ENCODE measurements at regions not wholly inside any gene's neighbourhood (a gene's known extent, or its start where the extent isn't known, plus 50 kb on each side); places are given as distances from the start of the nearest gene placed in this dataset.

- Mint-ChIP-seq H3K4me1 (peaks cover 14% of the 10 kb centered on the region), H3K36me3 (ENCODE audit: low read depth) (no peaks in the 10 kb centered on the region), H3K4me3 (no peak overlapping the region), H3K27ac (no peak overlapping the region), H3K27me3 (ENCODE audit: insufficient read depth, low read depth, poor library complexity) (no peaks in the 10 kb centered on the region), H3K9me3 (no peaks in the 10 kb centered on the region; the same call in 2 of the 3 replicates)
- Histone ChIP-seq H2AFZ (no peak overlapping the region), H4K20me1 (replicated peaks; ENCODE audit: insufficient read depth) (no peaks in the 10 kb centered on the region), H3K79me2 (replicated peaks; ENCODE audit: insufficient read depth) (no peaks in the 10 kb centered on the region), H3K4me1 (ENCODE audit: insufficient read depth) (peaks cover 5% of the 10 kb centered on the region; the same call in 1 of the 2 replicates), H3K4me3 (no peak overlapping the region), H3F3A (replicated peaks; ENCODE audit: low read depth) (no peaks in the 10 kb centered on the region), H3K4me2 (no peak overlapping the region), H3K27me3 (ENCODE audit: insufficient read depth) (no peaks in the 10 kb centered on the region), H3K27ac (ENCODE audit: low read depth) (no peak overlapping the region; the same call in 1 of the 2 replicates), H3K9me2 (ENCODE audit: insufficient read depth) (peaks cover 10% of the 10 kb centered on the region; the same call in 1 of the 2 replicates), H3K36me3 (ENCODE audit: insufficient read depth) (no peaks in the 10 kb centered on the region)
- no peak for TF ChIP-seq EZH2 (IDR thresholded peaks at IDR 0.05; ENCODE audit: low read depth, unreplicated experiment)
- no peak for TF ChIP-seq EZH2phosphoT487 (IDR thresholded peaks at IDR 0.05; ENCODE audit: unreplicated experiment)
- no peak for TF ChIP-seq ZNF114 (CRISPR knock-in tag; IDR thresholded peaks at IDR 0.05)
- no peak for TF ChIP-seq NANOG (IDR thresholded peaks at IDR 0.05; ENCODE audit: borderline replicate concordance)
- TF ChIP-seq POLR2AphosphoS5 (IDR thresholded peaks at IDR 0.05; ENCODE audit: low read depth), result no peak
- TF ChIP-seq ZNF331 (CRISPR knock-in tag; IDR thresholded peaks at IDR 0.05; ENCODE audit: low read depth), result no peak
- no peak for TF ChIP-seq STAT1 (IDR thresholded peaks at IDR 0.05; ENCODE audit: unreplicated experiment)
- TF ChIP-seq REST (IDR thresholded peaks at IDR 0.05; ENCODE audit: unreplicated experiment), result no peak
- no peak for TF ChIP-seq CREB1 (CRISPR knock-in tag; IDR thresholded peaks at IDR 0.05; ENCODE audit: low read depth)
- TF ChIP-seq ZNF462 (CRISPR knock-in tag; IDR thresholded peaks at IDR 0.05), result no peak
- no peak for TF ChIP-seq JUNB (IDR thresholded peaks at IDR 0.05; ENCODE audit: unreplicated experiment)
- TF ChIP-seq ETS1 (IDR thresholded peaks at IDR 0.05), result no peak
- TF ChIP-seq CTCF (conservative IDR thresholded peaks at IDR 0.05; ENCODE audit: low read depth in 2 of 2), result no peak
- DNase-seq (ENCODE audit: low spot score), result no peak
- ATAC-seq, result no peak
Observed at GRCh38 chr7:43040461-43040860, 72.0 kb upstream of the HECW1 start.
